Activated naive CD4-positive, alpha-beta T cell treated with anti-CD3 and anti-CD28 coated beads, Interleukin-2, amount 10 ng/mL, durations not matched to agents 7 days and 5 days (primary cell): ENCODE measurements at regions not wholly inside any gene's neighbourhood (a gene's known extent, or its start where the extent isn't known, plus 50 kb on each side); places are given as distances from the start of the nearest gene placed in this dataset.
"Not testable (repeated sequence)": the region's sequence is repeated elsewhere in the genome, so short reads cannot be mapped to it uniquely, and the experiment has no call there.

Experiments used
- CTCF ChIA-PET: fragments of 350-600 bp; sonication (Branson Sonifier 250); formaldehyde crosslinking; loops from one replicate; lab custom pipeline; 2021; ENCODE audit warnings: antibody characterized with exemption; lab: Charles Lee
- DNase-seq: peaks from one replicate; pipeline ENCODE4 v3.0.0-alpha.2; 2020
- H3K27ac Mint-ChIP-seq: one replicate; pipeline ENCODE4 v1.8.0; 2021; ENCODE audit warnings: mild to moderate bottlenecking, moderate library complexity, mixed read lengths
- H3K27me3 Mint-ChIP-seq: one replicate; pipeline ENCODE4 v1.8.0; 2021; ENCODE audit warnings: mild to moderate bottlenecking, mixed read lengths
- H3K36me3 Mint-ChIP-seq: one replicate; pipeline ENCODE4 v1.8.0; 2021; ENCODE audit warnings: mixed read lengths
- H3K4me1 Mint-ChIP-seq: one replicate; pipeline ENCODE4 v1.8.0; 2021; ENCODE audit warnings: mixed read lengths
- H3K4me3 Mint-ChIP-seq: one replicate; pipeline ENCODE4 v1.8.0; 2021; ENCODE audit warnings: mild to moderate bottlenecking, moderate library complexity, mixed read lengths
- H3K9me3 Mint-ChIP-seq: one replicate; pipeline ENCODE4 v1.8.0; 2021; ENCODE audit warnings: mixed read lengths

GRCh38 chr4:138113819-138114400 is 128.2 kb downstream of the SLC7A11 start:
- Mint-ChIP-seq H3K4me3 (no peak overlapping the region), H3K27me3 (no peaks in the 10 kb centered on the region), H3K27ac (no peak overlapping the region), H3K4me1 (no peaks in the 10 kb centered on the region), H3K36me3 (no peaks in the 10 kb centered on the region), H3K9me3 (no peaks in the 10 kb centered on the region)
- CTCF ChIA-PET: interaction anchor here (0.6 kb wide), 1 partner anchor 24 kb away, joined by 3 read pairs; no protein-coding TSS in a partner anchor
- no peak for DNase-seq

- H3K36me3 Mint-ChIP-seq, DNase-seq, H3K4me1 Mint-ChIP-seq, H3K27ac Mint-ChIP-seq, H3K9me3 Mint-ChIP-seq, H3K4me3 Mint-ChIP-seq, H3K27me3 Mint-ChIP-seq, CTCF ChIA-PET: not testable (repeated sequence)
Observed at GRCh38 chr4:138112890-138113289, 129.3 kb downstream of the SLC7A11 start.

- Mint-ChIP-seq H3K4me3 (no peak overlapping the region), H3K27ac (no peak overlapping the region), H3K36me3 (no peaks in the 10 kb centered on the region), H3K9me3 (no peaks in the 10 kb centered on the region), H3K4me1 (no peaks in the 10 kb centered on the region), H3K27me3 (no peaks in the 10 kb centered on the region)
- CTCF ChIA-PET: no interaction called here
- DNase-seq: no peak
Observed at GRCh38 chr4:138112389-138112788, 129.8 kb downstream of the SLC7A11 start.

- Mint-ChIP-seq H3K4me1 (no peaks in the 10 kb centered on the region), H3K4me3 (no peak overlapping the region), H3K9me3 (no peaks in the 10 kb centered on the region), H3K27me3 (no peaks in the 10 kb centered on the region), H3K36me3 (no peaks in the 10 kb centered on the region), H3K27ac (no peak overlapping the region)
- no peak for DNase-seq
- CTCF ChIA-PET: no interaction called here
Observed at GRCh38 chr4:138111462-138112000, 130.6 kb downstream of the SLC7A11 start.

- Mint-ChIP-seq H3K4me1 (no peaks in the 10 kb centered on the region), H3K27ac (no peak overlapping the region), H3K27me3 (no peaks in the 10 kb centered on the region), H3K9me3 (no peaks in the 10 kb centered on the region), H3K36me3 (no peaks in the 10 kb centered on the region), H3K4me3 (no peak overlapping the region)
- CTCF ChIA-PET: no interaction called here
- no peak for DNase-seq
Observed at GRCh38 chr4:138110815-138111214, 131.3 kb downstream of the SLC7A11 start.

DNA sequence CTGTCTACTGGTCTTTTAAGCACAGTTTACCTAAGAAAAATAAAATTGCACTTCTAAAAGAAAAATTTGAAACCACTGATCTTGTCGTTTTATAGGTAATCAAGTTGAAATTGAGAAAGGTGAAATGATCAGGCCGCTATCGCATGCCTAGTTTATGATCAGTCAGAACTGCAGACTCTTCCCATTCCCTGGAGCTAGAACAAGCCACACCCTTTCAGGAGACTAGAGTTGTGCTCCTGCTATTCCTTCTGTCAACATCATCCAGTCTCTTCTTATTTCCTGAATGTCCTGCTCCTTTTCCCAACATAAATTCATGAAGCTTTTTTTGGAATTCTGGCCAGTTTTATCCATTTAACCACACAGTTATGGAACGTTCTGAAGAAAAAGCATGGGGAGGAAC is 135.1 kb downstream of the SLC7A11 start:
- Mint-ChIP-seq H3K4me1 (no peaks in the 10 kb centered on the region), H3K27me3 (no peaks in the 10 kb centered on the region), H3K27ac (no peak overlapping the region), H3K4me3 (no peak overlapping the region), H3K9me3 (no peaks in the 10 kb centered on the region), H3K36me3 (no peaks in the 10 kb centered on the region)
- DNase-seq: no peak
- CTCF ChIA-PET: no interaction called here

GRCh38 chr4:138105331-138105730 is 136.8 kb downstream of the SLC7A11 start:
- Mint-ChIP-seq H3K4me1 (no peaks in the 10 kb centered on the region), H3K36me3 (no peaks in the 10 kb centered on the region), H3K27me3 (no peaks in the 10 kb centered on the region), H3K9me3 (no peaks in the 10 kb centered on the region), H3K4me3 (no peak overlapping the region), H3K27ac (no peak overlapping the region)
- CTCF ChIA-PET: interaction anchor here (1.1 kb wide), 1 partner anchor 15 kb away, joined by 3 read pairs; no protein-coding TSS in a partner anchor
- no peak for DNase-seq

DNA sequence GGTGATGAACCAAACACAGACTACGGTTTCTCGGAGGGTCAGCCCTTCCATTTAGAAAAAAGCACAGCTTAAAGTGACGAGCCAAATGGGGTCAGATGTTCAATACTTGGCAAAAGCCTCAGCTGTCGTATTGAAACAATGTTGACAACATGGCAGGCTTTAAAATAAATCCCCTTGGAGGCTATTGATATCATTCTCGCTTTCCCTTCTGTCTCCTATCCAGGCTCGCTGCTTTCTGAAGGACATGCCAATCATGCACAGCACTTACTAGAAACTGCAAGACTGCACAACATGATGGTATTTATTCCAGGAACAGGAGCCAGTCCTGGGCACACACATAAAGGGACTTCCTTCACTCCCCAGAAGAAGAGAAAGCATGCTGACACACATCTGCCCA is 137.9 kb downstream of the SLC7A11 start:
- Mint-ChIP-seq H3K4me1 (no peaks in the 10 kb centered on the region), H3K9me3 (no peaks in the 10 kb centered on the region), H3K4me3 (no peak overlapping the region), H3K27me3 (no peaks in the 10 kb centered on the region), H3K27ac (no peak overlapping the region), H3K36me3 (no peaks in the 10 kb centered on the region)
- no peak for DNase-seq
- CTCF ChIA-PET: interaction anchor here (1.1 kb wide), 1 partner anchor 14 kb away, joined by 3 read pairs; no protein-coding TSS in a partner anchor

- Mint-ChIP-seq H3K27me3 (no peaks in the 10 kb centered on the region), H3K36me3 (no peaks in the 10 kb centered on the region), H3K9me3 (no peaks in the 10 kb centered on the region), H3K4me1 (no peaks in the 10 kb centered on the region), H3K4me3 (no peak overlapping the region), H3K27ac (no peak overlapping the region)
- DNase-seq: no peak
- CTCF ChIA-PET: interaction anchor here (1.1 kb wide), 1 partner anchor 13 kb away, joined by 3 read pairs; no protein-coding TSS in a partner anchor
Observed at GRCh38 chr4:138103597-138104283, 138.4 kb downstream of the SLC7A11 start.

DNA sequence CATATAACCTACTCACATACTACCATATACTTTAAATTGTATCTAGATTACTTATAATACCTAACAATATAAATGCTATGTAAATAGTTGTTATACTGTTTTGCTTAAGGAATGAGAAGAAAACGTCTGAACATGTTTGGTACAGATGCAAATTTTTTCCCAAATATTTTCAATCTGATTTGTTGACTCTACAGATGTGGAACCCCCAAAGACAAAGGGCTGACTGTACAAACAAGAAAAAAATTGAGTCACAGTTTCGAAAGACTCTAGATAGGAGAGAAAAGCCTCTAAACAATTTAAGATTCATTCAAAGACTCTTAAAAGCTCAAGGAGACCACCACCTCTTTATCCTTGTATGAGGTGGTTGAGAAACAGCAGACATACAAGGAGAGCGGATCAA is 142.8 kb downstream of the SLC7A11 start:
- no peak for DNase-seq
- CTCF ChIA-PET: interaction anchor here (0.8 kb wide), 1 partner anchor 581 kb away, joined by 3 read pairs; no protein-coding TSS in a partner anchor
- H3K27me3 Mint-ChIP-seq: no peaks in the 10 kb centered on the region
- no peaks in the 10 kb centered on the region for H3K36me3 Mint-ChIP-seq
- H3K4me1 Mint-ChIP-seq: no peaks in the 10 kb centered on the region
- no peak overlapping the region for H3K27ac Mint-ChIP-seq
- no peaks in the 10 kb centered on the region for H3K9me3 Mint-ChIP-seq
- H3K4me3 Mint-ChIP-seq: no peak overlapping the region

DNA sequence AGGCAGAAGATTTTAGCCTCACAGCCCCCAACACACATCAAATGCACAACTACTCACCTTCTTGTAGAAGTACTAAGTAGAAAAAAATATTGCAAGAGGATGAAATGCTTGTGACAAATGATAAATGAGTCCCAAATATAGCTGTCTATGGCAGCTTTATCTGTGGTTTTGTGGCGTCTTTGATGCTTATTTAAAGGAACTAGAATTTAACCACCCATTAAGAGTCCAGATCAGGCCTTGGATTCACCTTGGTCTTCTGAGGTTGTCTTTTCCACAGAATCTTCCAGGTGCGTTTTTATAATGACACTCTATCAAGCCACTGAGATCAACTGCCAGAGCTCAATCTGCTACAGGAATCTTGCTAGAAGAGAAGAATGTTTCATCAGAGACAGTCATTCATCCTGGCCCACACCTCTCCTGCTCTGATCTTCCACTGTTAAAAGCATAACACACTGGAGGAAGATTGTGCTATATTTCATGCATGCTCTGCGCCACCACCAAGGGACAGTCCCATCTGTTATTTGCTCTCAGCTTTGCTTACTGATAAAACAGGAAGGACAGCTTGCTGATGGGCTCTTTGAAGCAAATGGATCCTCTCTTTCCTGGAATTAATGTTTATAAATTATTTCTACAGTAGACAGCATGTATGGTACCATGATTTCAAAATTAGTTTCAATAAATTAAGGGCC is 144.1 kb downstream of the SLC7A11 start:
- Mint-ChIP-seq H3K27me3 (no peaks in the 10 kb centered on the region), H3K36me3 (no peaks in the 10 kb centered on the region), H3K4me3 (no peak overlapping the region), H3K27ac (no peak overlapping the region), H3K4me1 (no peaks in the 10 kb centered on the region), H3K9me3 (no peaks in the 10 kb centered on the region)
- CTCF ChIA-PET: no interaction called here
- DNase-seq: no peak

DNA sequence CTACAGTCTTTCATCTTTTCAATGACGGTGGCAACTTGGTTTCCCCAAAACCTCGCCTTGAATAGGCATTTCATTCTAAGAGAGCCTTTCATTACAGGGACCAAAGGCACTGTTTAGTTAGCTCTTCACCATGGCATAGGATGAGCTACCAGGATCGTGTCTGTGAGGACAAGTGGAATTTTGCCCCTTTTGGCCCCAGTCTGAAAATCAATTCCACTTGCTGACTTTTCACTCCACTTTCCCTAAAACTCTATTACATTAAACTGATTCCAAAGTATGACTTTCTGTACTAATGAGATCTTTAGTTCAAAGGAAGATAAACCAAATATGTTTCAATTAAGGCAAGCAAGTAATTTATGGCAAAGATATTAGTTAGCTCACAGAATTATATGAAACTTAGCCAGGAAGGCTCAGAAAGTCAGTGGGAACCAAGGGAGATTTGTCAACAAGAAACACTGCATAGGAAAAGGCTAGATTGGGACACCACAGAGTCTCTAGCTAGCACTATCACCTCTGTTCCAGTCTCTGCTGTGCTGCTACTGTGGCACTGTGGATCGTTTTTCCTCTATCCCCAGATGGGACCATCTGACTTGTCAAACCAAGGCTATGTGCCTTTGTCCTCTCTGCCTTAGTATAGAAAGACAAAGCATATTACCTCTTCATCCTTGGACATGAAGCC is 145.6 kb downstream of the SLC7A11 start:
- Mint-ChIP-seq H3K9me3 (no peaks in the 10 kb centered on the region), H3K4me3 (no peak overlapping the region), H3K27ac (no peak overlapping the region), H3K36me3 (no peaks in the 10 kb centered on the region), H3K27me3 (no peaks in the 10 kb centered on the region), H3K4me1 (no peaks in the 10 kb centered on the region)
- no peak for DNase-seq
- CTCF ChIA-PET: no interaction called here

- CTCF ChIA-PET: no interaction called here
- Mint-ChIP-seq H3K4me3 (no peak overlapping the region), H3K9me3 (no peaks in the 10 kb centered on the region), H3K4me1 (no peaks in the 10 kb centered on the region), H3K27ac (no peak overlapping the region), H3K36me3 (no peaks in the 10 kb centered on the region), H3K27me3 (no peaks in the 10 kb centered on the region)
- DNase-seq: no peak
Observed at GRCh38 chr4:138095378-138095777, 146.8 kb downstream of the SLC7A11 start.

DNA sequence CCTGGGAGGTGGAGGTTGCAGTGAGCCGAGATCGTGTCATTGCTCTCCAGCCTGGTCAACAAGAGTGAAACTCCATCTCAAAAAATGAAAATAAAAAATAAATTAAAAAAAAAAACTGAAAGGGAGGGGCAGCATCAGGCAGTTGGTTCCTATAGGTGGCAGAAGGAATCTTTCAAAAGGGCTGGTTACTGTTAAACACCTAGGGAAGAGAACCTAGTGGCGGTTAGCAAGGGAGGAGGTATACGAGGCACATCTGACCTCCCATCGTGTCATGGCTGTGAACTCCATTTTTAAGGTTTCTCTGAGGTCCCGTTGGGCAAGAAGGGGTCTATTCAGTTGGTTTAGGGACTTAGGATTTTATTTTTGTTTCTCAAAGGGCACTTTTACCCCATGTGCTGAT is 150.1 kb downstream of the SLC7A11 start:
- CTCF ChIA-PET: no interaction called here
- Mint-ChIP-seq H3K4me3 (no peak overlapping the region), H3K36me3 (no peaks in the 10 kb centered on the region)

More for the DNA sequence above, 150.1 kb downstream of the SLC7A11 start:
- H3K9me3 Mint-ChIP-seq: no peaks in the 10 kb centered on the region
- DNase-seq: no peak
- H3K27me3 Mint-ChIP-seq: no peaks in the 10 kb centered on the region
- H3K4me1 Mint-ChIP-seq: no peaks in the 10 kb centered on the region
- no peak overlapping the region for H3K27ac Mint-ChIP-seq
